CD4-positive, alpha-beta T cell treated with Interleukin-12 subunit alpha and Interleukin-12 subunit beta, for 1 hour (primary cell): ENCODE measurements at regions not wholly inside any gene's neighbourhood (a gene's known extent, or its start where the extent isn't known, plus 50 kb on each side); places are given as distances from the start of the nearest gene placed in this dataset.
"Not testable (repeated sequence)": the region's sequence is repeated elsewhere in the genome, so short reads cannot be mapped to it uniquely, and the experiment has no call there.

ENCODE experiments used
- DNase-seq: peaks from one replicate; pipeline ENCODE4 v3.0.0-alpha.2; 2020

DNA sequence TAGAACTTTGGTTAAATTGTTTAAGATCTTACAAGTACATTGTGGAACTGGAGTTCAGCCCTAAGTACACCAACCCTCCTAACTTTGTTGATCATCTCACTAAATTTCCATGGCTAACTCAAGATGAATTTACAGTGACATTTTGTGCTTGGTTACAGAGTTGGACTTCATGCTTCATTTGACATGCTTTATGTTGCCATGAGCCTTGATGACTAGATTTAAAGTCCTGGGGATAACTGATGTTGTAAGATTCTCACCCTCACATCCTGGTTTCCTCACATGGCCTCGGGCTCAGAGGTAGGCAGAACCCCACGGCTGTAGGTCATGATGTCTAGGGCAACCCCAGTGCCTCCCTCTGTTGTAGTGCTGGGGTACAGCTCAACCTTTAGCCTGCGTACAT, 397.2 kb upstream of the IGFBP3 start:
- no peak for DNase-seq

DNA sequence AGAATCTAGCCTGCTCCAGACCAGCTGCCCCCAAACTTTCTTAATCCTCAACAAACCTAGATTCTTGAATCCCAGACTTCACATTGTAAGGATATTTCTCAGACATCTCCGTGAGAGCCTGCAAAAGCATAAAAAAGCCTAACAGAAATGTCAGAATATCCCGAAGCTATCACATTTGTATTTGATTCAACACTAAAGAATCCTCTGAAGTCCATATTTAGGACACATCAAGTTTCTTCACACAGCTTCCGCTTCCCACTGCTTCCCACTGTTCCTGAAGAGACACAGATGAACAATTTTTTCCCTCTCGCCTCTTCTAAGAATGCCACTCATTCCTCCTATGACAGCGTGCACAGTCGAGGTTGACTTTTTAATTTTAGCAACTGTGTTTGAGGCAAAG, 396.2 kb upstream of the IGFBP3 start:
- no peak for DNase-seq

DNA sequence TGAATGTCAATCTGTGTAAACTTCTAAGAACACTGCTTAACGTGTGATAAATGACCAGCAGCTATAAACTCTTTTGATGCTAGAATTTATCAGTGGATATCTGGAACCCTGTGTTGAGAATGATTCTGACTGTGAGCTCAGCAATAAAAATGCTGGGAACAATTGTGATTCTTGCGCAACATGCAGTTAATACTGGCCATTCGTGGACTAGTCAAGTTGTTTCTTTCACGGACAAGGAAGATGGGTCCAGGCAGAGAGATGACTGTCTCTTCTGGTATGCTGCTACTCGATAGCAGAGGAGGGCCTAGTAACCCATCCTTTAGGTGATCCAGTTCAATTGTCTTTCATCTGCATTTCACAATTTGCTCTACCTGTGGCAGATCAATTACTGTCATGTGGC, 394.8 kb upstream of the IGFBP3 start:
- no peak for DNase-seq

DNA sequence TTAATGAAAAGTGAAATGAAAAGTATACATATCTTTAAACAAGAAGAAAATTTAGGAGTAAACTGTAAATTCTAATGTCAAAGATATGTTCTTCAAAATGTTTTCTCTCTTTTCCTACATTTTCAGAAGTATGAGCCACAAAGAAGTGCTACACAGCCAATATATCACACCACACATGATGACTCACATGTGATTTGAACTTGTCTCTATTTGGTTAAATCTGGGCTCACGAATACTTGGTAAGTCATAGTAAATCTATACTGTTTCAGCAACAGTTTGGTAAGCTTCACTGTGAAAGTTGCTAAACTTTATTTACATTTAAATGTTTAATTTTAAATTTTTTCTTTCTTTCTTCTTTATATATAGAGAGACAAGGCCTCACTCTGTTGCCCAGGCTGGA, 380.6 kb upstream of the IGFBP3 start:
- no peak for DNase-seq

DNA sequence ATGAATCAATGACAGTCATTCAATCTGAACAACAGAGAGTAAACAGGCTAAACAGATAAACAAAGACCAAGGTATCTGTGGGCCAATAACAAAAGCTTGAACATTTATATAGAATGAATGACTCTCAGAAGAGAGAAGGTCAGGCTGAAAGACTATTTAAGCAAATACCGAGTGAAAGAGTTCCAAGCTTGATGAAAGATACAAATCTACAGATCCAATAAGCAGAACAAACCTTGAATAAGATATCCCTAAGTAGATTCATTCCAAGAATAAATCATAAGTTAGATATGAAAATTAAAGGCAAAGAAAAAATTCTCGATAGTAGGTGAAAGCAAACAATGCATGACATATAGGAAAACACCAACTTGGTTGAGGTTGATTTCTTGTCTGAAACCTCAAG, 376.4 kb upstream of the IGFBP3 start:
- no peak for DNase-seq

DNA sequence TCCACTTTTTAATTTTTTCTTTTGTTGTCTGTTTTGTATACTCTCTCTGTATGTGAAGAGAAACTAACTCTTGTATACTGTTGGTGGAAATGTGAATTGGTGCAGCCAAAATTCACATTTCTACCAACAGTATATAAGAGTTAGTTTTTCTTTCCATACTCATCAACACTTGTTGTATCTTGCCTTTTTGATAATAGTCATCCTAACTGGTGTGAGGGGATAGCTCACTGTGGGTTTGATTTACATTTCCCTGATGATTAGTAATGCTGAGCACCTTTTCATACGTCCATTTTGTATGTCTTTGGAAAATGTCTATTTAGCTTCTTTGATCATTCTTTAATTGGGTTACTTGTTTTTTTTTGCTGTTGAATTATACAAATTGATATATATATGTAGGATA, 375.5 kb upstream of the IGFBP3 start:
- no peak for DNase-seq

DNA sequence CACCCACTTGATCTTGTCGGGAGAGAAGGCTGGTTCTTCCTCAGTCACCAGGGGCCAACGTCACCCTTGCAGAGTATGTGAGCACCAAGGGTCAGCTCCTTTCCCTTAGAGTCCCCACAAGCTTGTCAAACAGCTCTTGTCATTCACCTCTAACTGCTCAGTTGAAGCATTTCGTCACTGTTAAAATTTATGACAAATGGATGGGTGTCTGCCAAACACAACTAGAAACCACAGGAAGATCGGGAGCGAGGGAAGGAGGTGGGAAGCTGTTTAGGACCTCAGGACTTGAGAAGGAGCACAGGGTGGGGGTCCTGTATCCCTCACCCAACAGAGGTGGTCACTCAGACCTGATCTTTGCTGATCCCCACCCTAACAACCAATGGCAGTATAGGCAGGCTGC, 373.3 kb upstream of the IGFBP3 start:
- DNase-seq: no peak

DNA sequence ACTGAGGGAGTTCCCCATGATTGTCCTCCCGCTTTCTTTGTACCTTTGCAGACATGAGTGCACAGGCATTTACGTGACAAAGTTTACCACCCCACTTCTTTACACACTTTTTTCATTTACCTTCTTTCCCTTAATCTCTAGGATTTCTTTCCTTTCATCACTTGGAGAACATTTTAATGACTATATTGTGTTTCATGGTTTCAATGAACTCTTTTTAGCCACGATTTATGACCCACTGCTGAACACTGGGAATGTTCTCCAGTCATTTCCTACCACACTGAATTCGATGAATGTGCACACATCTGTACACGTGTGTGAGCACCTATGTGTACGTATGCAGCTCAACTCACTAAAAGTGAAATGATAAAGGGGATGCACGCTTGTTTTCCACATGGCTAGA, 371.7 kb upstream of the IGFBP3 start:
- no peak for DNase-seq

DNA sequence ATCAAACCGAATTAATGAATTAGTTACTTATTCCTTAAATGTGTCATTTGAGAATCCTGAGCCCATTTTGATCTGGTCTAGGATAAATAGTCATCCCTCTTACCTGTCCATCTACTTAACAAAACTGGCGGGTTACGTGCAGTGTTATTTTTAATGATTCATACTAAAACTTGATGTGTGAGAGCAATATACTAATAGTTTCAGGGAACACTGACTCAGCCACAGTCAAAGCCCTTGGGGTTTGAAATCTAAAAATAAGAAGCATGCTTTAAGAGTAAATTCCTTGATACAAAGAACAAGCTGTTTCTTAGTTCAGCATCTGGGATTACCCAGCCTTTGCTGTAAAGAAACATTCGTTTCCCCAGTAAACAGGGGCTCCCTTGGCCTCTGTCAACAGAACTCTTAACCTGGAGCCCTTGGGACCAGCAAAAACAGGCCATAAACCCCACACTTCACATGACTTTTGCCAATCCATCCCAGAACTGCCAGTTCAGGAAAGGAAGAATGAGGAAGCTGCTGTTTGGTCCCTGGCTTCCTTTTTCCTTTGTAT, 370.6 kb upstream of the IGFBP3 start:
- DNase-seq: no peak

DNA sequence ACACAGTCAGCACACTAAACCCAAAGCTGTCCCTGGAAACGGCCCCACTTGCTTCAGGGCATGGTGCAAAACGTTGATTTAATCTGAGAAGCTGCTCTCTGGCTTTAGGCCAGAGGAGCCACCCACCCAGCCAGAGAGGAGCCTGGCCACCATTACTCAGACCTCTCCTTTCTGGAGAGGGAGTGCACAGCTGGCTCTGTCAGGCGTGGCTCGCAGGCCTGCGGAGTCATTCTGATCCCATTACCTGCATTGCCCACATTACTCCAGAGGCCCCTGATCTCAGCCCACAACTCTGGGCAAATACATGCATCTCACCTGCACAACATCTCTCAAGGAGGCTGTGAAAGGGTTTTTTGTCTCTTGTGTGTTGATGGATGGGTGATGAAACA, 370.0 kb upstream of the IGFBP3 start:
- no peak for DNase-seq

DNA sequence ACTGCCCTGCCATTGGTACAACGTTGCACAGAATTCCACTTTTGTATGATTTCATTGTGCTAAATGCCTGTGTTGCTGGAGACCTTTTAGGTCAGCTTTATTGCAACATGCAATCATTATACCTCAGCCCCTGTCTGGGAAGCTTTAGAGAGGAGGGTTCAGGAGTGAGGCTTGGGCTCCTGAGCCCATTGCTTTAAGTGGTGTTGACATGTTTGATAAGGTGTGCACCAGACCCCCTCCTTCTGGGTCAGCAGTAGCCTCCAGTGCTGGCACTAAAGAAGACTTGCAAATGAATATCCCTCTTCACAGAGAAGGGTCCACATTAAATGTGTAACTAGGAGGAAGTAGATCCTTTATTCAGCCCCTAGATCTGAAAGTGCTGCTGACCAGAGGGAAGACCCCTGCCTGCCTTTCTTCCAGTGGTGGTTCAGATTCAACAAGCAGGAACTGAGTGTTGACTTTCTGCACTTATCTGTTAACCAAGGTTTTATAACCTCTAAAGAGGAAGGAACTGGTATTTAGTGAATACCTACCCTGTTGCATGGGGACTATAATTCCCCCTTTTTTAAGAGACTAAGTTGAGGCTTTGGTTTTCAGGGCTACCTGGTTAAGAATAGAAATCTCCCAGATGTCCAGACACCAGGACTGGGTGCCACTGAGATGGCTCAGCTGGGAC, 369.4 kb upstream of the IGFBP3 start:
- no peak for DNase-seq

DNA sequence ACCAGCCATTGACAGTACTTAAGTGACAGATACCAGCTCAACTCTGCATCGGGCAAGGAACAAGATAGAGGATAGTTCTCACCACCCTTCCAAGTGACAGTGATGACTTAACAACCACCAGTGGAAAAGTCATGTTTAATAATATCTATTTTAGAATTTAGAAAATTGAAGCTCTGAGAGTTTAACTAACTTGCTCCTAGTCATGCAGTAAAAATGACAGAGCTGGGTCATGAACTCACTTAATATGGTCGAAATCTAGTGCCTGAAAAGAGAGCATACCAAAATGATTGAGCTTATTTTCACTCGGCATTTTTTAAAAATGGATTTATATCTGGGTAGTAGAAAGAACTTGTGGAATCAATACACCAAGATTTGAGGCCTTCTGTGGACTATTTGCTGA, 367.8 kb upstream of the IGFBP3 start:
- no peak for DNase-seq

DNA sequence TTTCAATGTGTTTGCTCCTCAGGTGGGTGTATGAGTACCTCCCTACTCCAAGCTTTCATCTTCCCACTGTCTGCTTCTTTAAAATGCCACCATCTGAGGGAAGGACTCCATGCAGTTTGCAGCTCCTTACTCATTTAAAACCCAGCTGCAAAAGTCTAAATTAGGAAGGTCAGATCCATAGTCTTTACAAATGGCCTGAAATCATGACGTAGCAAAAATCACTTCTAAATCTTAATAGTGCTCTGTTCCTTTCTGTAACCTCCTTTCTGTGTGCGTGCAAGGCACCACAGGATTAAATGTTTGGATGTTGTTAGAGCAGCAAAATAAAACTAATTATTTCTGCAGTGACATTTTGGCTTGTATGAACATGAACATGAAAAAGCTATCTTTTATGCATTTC, 366.9 kb upstream of the IGFBP3 start:
- DNase-seq: no peak

DNA sequence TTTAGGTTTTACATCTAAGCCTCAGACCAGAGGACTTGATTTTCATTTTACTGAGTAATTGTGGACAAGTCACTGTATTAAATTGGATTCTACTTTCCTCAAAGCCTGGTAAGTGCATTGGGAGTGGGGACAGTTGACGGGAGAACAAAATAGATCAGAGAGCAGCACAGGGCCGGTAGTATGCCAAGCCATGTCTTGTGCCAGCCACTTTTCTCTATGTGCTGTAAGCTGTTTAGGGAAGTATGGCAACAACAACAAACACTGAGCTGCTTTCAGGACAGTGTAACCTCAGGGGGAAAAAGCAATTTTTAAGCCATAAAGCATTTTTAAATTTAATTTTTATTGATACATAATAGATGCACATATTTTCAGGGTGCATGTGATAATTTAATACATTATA, 365.9 kb upstream of the IGFBP3 start:
- DNase-seq: no peak

DNA sequence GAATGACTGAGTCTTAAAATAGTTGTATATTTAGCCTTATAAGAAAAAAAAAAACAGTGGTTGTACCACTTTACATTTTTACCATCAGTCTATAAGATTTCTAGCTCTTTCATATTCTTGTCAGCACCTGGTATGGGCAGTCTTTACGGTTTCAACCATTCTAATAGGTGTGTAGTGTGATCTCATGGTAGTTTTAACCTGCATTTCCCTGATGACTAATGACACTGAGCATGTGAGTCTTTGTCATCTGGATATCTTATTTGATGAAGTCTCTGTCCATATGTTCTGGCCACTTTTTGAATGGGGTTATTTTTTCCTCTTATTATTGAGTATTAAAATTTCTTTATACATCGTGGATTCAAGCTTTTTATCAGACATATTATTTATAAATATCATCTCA, 365.3 kb upstream of the IGFBP3 start:
- no peak for DNase-seq

DNA sequence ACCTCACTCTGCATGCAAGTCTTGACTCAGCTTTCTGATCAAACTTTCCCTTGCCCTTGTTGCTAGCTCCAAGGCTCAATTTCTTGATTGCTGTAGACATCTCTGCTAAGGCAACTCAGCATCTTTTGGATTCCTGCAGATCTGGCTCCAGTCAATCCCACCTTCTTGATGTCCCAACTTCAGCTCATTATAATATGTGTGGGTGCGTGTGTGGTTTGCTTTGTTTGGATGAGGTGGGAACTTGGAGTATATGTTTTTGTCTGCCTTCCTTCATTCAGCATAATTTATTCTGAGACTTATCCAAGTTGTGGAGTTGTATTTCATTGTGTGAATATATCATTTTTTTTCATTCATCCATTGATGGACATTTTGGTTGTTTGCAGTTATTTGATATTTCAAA, 364.8 kb upstream of the IGFBP3 start:
- no peak for DNase-seq

DNA sequence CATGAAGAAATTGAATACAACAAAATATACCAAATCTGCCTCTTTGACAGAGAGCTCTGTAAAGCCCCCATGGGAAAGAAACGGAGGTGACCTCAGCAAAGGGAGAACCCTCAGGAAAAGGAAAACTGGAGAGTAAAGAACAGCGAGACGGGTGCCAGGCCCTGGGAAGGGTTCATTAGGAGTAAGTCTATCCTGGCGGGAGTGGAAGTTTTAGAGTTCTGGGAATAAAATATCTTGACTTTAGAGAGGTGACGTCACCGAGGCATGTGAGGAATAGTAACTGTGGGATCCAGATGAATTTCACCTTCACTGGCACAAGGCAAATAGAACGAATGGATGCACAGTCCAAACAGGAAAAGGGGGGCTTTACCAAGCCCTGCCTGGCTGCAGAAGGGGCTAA, 362.8 kb upstream of the IGFBP3 start:
- DNase-seq: no peak

DNA sequence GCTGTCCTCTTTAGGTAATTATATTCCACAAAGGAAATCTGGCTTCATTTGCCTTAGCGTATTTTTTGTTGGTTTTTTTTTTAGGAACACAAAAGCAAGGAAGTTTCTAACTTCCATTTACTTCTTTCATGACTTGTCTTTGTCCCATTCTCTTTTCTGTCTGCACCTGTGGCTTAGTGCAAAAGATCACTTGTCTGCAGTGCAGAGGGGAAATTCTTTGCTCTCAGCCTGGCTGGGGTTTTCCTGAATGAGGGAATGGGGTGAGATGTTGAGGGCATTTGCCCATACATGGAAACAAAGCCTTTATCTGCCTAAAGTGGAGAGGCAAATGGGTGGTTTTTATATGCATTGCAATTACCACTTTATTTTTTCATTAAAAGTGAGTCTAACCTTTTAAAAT, 361.1 kb upstream of the IGFBP3 start:
- DNase-seq: no peak

DNA sequence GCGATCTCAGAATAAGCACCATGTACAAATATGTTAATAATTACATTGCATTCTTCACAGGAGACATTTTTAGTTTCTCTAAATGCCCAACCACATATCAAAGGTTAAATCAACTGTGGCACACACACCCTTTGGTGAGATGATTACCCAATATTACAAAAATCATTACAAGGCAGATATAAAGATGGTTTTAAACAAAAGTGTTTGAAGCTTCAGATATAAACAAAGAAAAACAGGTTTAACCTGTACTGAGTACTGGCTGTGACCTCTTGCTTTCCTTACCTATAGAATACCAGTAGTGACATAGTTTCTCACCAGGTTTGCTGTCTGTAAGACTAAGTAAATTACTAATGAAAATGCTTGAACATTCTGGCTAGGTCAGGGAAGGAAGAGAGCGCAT, 360.0 kb upstream of the IGFBP3 start:
- no peak for DNase-seq

DNA sequence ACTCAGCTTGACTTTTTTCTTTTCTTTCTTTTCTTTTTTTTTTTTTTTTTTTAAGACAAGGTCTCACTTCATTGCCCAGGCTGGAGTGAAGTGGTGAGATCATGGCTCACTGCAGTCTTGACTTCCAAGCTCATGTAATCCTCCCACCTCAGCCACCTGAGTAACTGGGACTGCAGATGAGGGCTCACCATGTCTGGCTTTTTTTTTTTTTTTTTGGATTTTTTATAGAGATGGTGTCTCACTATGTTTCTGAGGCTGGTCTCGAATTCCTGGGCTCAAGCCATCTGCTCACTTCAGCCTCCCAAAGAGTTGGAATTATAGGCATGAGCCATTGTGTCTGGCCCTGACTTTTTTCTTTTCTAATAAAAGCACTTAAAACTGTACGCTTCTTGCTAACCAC, 358.2 kb upstream of the IGFBP3 start:
- DNase-seq: no peak

DNA sequence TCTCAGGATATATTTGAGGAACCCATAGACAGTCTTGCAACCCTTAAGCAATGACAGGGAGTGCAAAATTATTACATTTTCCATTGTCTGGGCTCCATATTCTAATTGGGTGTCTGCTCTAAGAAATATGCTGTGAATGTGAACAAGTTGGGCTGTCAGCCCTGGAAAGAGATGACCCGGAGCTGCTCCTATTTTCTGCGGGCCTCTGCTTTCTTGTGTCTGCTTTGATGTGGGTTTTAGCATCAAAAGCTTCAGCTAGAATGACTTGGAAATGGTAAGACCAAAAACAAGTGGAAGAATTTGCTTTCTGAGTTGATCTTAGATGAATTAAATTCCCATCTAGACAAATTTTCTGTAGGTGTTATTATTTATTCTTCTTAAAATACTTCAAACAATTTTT, 343.6 kb upstream of the IGFBP3 start:
- DNase-seq: no peak

DNA sequence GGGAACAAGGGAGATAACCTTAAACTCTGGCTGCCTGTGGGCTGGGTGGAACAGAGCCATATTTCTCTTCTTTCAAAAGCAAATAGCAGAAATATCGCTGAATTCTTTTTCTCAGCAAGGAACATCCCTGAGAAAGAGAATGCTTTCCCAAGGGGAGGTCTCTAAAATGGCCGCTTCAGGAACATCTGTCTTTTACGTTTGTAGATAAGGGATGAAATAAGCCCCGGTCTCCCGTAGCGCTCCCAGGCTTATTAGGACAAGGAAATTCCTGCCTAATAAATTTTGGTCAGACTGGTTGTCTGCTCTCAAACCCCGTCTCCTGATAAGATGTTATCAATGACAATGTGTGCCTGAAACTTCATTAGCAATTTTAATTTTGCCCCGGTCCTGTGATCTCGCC, 340.6 kb upstream of the IGFBP3 start:
- DNase-seq: not testable (repeated sequence)

DNA sequence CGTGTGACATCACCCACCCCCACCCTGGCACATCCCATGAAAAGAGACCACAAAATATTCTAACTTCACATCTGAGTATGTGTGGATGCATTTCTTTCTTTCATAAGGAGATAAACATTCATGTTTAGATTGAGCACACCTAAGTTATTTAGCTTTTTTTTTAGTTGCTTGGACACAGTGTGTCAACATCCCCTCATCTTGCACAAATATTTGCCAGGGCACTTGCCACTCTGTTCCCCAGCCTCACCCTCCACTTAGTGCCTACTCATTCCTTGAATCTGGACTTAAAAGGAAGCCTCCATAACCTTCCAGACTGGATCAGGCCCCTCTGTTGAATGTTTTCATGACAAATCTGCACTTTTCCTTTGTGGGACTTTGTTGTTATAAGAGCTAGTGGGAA, 338.9 kb upstream of the IGFBP3 start:
- no peak for DNase-seq

DNA sequence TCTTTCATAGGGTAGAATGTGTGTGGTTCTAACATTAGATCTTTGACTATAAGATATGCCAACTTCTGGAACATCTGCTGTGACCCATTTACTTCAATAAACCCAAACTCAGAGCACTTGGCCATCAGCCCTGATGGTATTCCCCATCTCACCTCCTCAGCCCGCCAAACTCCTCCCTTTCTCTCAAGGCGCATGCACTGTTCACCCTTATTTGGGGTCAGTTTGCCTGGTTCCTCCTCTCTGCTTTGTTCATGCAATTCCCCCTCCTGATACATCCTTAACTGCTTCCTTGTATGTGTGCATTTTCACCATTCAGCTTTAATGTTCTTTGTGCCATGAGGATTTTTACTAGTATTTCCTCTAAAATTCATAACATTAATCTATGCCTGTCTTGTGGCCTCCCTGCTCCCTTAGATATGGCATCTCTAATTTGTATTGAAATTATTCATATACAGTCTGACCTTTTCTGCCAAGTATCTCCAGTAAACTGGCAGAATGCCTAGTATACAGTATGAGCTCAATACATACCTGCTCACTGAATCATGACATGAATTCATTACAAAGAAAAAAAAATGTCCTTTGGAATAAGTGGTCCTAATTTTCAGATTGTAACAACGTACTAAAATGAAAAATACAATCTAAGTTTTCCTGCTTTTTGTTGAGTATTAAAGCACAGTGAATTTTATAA, 336.8 kb upstream of the IGFBP3 start:
- DNase-seq: no peak
